Activated T-cell treated with anti-CD3 and anti-CD28 coated beads for 48 hours (primary cell): ENCODE measurements at regions not wholly inside any gene's neighbourhood (a gene's known extent, or its start where the extent isn't known, plus 50 kb on each side); places are given as distances from the start of the nearest gene placed in this dataset.

Experiments used
- DNase-seq: peaks from one replicate; pipeline ENCODE4 v3.0.0-alpha.2; 2020; ENCODE audit warnings: low read depth

GRCh38 chr2:58557176-58557575 lies 316.1 kb upstream of the FANCL start:
- DNase-seq = no peak

- DNase-seq = no peak
These were observed 312.8 kb upstream of the FANCL start for GRCh38 chr2:58553937-58554336.

DNA sequence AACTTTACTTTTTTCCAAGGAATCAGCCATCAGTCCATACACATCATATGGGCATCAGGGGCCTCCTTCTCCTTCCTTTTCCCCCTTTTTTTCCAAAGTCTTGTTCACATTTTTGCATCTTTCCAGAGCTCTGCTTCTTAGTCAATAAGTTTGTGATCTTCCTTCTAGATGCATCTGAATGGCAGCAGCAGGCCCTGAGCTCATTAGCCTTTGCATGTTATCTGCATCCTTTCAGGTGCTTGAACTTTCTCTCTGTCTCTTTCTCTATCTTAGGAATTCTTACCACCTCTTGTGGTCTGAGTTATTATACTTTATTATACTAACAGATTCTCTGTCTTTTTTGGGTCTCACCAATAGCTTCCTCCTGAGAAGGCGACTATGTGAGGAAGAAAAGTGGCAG lies 312.4 kb upstream of the FANCL start:
- DNase-seq = no peak

GRCh38 chr2:58545300-58546280 lies 304.5 kb upstream of the FANCL start:
- no peak for DNase-seq

- no peak for DNase-seq
These were observed 302.3 kb upstream of the FANCL start for GRCh38 chr2:58543442-58543841.

DNA sequence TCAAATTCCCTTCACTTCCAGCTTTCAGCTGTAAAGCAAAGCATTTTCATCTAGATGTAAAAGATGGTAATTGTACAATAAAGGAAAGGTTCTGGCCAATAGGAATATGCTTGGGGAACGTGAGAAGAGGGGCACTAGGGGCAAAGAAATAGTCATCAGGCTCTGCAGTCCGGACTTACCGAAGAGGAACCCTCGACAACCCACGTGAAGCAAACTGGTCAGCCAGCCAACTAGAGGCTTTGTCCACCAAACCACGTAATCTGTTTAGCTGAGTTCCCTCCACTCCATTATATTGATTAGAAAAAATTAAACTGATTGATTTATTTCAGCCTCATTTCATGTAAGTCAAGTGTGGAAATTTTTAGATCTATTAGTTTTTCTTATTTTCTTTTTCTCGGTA lies 300.4 kb upstream of the FANCL start:
- DNase-seq = no peak

GRCh38 chr2:58540681-58541080 lies 299.6 kb upstream of the FANCL start:
- no peak for DNase-seq

DNA sequence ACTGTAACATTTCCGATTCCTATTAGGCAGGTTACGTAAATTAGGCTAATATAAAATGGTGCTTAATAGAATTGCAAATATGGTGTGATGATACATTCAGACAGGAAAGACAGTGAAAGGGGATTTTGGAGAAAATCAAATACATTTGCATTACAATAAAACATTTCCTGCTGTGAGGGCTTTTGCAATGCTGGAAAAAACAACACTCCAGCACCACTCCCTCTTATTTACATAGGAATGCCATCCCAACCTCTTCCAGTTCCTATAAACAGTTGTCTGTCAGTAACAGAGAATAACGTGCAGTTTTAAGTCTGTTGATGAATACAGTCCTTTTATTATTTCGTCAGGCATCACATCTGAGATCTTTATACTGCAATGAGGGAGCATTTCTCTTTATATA lies 298.8 kb upstream of the FANCL start:
- DNase-seq = no peak

DNA sequence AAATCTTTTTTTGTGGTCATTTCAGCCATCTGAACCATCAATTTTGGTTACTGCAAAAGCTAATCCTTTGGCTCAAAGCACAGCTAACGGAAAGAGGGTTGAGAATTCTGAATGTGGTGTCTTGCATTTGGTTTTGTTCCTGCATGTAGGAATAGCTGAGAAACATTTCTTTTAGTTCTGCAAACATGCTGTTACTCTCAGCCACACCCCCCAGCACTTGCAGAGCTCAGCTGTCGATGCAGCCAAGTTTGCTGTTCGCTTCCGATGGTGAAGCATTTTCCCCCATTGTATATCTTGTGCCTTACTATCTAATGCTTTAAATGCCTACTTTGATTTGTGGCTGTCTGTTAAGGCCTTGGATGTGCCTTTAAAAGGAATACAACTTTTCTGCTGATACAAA lies 294.9 kb upstream of the FANCL start:
- DNase-seq = no peak

DNA sequence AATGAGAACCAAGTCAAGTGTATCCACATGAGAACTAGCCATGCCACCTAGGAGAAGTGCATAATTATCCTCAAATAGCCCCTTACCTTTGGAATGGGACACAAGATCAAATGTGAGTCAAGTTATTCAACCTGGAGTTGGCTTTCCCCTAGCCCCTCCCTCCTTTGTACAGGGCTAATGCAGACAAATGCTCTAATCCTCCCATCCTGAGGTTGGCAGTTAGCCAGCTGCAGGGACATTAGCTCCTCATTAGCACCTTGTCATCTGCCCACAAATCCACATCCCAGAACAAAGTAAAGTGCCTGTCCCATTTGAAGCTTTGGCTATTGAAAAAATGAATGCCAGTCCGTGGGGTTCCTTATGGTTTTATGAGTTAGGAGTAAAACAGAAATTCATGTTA lies 294.1 kb upstream of the FANCL start:
- DNase-seq = no peak

DNA sequence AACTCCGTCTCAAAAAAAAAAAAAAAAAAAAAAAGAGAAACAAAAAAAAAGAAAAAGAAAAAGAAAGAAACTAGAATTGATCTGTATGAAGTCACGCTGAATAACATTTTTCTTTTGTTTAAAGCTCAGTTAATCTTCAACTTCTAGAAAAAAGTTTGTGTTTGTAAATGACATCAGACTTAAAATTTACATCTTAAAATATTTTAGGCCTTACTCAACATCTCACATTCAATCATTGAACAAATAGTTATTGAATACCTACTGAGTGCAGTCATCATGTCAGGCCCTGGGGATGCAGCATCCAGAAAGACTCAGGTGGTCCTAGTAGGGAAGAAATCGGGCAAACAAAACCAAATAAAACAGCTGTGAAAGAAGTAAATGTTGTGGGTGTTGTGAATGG lies 292.3 kb upstream of the FANCL start:
- no peak for DNase-seq

GRCh38 chr2:58532641-58533040 lies 291.5 kb upstream of the FANCL start:
- DNase-seq = no peak

GRCh38 chr2:58527647-58528046 lies 286.5 kb upstream of the FANCL start:
- no peak for DNase-seq

GRCh38 chr2:58521803-58522554 lies 280.9 kb upstream of the FANCL start:
- DNase-seq = no peak

DNA sequence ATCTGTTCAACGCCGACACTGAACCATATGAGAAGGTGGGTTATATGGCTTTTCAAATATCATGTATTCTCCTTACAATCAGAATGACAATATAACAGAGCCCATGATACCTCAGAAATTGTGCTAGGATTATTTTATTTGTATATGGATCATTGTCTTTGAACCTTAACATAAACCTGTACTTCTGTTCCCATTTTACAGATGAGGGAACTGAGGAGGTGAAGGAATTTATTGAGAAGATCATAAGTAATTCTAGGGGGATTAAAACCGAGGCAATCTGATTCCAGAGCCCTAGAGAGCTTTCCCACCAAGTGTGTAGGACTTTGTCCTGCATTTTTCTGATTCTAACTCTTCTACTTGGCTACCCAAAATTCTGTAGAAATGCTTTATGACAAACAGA lies 279.8 kb upstream of the FANCL start:
- DNase-seq = no peak

- no peak for DNase-seq
These were observed 276.8 kb upstream of the FANCL start for GRCh38 chr2:58517881-58518280.

DNA sequence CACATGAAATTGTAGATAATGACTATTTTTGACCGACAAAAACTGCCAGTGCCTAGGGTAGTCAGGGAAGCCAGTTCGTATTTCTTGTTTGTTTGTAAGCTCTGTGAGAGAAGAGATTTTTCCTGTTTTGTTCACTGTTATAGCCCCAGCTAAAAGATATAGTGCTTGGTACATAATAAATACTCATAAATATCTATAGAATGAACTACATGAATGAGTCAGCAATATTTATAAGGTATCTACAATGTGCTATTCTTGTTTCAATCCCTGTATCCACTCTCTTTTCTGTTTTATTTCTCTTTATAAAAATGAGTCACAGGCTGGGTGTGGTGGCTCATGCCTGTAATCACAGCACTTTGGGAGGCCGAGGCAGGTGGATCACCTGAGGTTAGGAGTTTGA lies 275.6 kb upstream of the FANCL start:
- no peak for DNase-seq

- no peak for DNase-seq
These were observed 274.9 kb upstream of the FANCL start for GRCh38 chr2:58515827-58516573.

DNA sequence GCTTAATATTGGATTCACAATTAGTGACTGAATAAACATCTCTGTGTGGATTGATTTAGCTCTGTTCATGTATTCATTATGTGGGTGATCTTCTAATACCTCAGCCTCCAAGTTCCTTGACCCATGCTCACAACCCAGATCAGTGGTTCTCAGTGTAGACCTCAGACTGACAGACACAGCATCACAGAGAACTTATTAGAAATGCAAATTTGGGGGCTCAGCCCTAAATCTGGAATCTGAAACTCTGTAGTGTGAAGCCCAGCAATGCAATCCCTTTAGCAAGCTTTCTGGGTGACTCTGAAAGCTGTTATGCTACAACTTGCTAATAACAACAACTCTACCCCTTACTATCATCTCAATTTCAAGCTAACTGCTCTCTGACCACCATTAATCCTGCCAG lies 273.1 kb upstream of the FANCL start:
- no peak for DNase-seq

- DNase-seq = no peak
These were observed 271.8 kb upstream of the FANCL start for GRCh38 chr2:58512878-58513277.

- no peak for DNase-seq
These were observed 266.9 kb upstream of the FANCL start for GRCh38 chr2:58508006-58508405.

DNA sequence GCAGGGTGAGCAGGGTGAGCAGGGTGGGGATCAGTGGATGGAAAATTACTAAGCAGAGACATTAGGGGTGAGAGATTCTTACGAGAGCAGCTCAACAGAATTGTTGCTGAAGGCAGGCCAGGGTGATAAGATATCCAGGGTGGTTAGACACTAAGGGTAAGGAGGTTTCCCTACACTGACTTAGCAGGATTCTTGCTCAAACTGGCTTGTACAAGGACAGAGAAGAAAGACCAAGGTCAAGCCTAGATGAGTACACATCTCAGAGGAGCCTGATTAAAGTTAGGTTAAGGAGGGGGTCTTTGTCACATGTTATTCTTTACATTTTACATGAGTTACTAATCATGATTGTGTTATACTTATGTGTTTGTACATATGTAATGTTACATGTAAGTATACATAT lies 262.8 kb upstream of the FANCL start:
- DNase-seq = no peak

- no peak for DNase-seq
These were observed 261.8 kb upstream of the FANCL start for GRCh38 chr2:58502931-58503330.
